ENCODE measurements at regions not wholly inside any gene's neighbourhood (a gene's known extent, or its start where the extent isn't known, plus 50 kb on each side); places are given as distances from the start of the nearest gene placed in this dataset.
A peak's percentile ranks its signal among the peaks of the same experiment; 100 is the strongest.

DNA sequence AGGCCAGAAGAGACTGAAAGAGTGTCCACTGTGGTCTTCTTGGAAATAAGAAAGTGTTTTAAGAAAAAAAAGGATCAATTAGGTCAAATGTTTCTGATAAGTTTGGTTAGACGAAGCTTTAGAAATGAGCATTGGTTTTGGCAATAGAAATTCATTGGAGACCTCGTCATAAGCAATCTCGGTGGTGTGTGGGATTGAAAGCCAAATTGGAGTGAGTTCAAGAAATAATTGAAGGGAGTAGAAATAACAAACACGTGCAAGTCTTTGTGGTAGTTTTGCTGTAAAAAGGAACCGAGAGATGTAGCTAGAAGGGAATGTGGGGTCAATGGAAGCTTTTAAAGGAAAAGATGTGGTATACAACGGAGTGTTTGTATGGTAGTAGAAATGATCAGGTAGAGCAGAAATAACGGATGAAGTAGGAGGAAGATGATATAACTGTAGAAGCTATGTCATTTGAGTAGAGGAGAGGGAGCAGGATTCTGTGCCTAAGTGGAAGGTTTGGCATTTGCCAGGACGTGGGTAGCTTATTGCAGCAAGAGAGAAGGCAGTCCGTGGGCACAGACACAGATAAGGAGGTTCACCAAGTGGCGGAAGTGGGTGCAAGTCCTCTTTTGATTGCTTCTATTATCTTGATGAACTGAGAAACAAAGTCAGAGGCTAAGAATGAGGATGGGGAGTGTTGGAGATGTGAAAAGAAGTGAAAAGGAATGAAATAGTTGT lies 146.2 kb downstream of the DACT1 start:
- no peak for DNase-seq (ENCODE audit: low spot score)

DNA sequence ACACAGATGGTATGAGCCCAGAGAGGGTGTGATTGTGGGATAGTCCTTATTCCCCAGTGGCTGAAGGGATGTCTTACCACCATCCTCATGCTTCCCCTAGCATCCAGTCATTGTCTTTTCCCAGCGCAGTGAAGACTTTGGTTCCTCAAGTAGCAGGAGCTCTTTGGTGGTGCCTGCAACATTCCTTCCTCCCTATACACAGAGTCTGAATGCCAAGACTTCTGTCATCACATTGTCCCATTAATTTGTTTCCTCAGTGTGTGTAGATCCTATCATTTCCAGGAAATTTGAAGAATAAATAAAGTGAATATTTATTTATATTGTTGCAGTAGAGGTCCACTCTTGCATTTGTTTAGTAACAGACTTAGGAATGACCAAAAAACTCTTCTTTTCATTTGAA lies 147.2 kb downstream of the DACT1 start:
- DNase-seq (ENCODE audit: low spot score) = no peak

DNA sequence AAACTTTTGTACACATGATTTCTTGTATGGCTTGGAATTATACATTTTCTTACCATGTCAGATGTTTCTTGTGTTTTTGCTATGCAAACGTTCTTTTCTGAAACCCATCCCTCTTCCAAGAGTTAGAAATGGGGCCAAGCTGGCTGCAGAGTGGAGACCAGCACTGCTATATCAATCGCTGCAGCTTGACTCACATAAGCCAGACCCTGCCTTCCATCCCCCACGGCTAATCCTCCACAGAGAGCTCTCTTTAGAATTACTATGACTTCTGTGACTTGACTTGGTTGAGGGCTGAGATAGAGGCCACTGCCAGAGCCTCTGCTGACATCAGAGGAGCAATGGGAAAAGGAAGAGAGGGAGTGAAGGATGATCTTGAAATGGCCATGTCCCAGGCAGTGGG lies 147.9 kb downstream of the DACT1 start:
- no peak for DNase-seq (ENCODE audit: low spot score)

DNA sequence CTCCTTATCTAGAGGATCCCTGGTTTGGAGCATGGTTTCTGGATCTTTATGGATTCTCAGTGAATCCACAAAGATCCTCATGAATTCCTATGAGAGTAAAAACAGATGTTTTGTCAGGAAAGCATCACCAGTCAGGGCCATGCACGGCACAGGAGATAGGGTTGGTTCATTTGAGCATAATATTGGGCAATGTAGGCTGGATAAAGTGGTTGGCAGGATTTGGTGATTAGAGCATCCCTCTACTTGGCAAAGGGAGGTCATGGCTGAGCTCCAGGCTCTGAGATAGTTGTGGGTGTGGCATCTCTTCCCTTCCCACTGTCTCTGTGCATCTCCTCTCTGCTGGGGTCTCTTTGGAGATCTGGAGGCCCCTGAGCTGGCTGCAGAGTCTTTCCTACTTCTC lies 149.8 kb downstream of the DACT1 start:
- DNase-seq (ENCODE audit: low spot score) = no peak

DNA sequence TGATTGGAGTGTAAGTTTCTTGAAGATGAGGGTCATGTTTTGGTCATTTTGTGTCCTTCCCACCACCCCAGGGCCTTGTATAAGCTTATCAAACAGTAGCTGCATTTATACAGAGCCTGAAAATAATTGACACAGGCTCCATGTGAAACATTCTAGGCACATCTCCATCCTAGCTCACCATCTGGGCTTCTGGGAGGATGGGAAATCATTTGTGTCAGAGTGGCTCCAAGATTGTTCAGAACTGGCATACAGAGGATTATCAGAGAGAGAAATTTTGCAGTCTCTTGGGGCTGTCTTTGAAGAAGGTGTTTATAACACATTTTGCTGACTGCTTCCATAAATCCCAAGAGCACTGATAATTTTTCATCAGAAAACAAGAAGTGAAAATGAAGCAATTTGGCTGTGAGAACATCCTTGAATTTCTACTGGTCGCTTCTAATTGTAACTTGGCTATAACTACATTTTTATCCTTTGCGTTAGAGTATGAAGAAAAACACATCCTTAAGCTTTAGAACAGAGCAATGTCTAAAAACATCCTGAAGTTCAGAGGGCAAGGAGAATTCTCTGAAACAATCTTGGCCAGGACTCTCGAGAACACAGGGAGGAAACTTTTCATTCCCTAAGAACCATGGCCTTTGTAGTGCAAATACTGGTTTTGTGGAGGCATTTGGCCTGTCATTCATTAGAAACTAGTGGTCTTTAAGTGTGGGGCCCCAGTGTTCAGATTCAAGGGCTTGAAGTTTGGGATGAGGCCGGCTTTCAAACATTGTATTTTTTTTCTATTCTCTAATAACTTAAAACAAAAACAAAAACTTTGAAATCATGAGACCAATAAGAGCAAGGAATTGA lies 151.1 kb downstream of the DACT1 start:
- DNase-seq (ENCODE audit: low spot score) = peak; percentile 79

DNA sequence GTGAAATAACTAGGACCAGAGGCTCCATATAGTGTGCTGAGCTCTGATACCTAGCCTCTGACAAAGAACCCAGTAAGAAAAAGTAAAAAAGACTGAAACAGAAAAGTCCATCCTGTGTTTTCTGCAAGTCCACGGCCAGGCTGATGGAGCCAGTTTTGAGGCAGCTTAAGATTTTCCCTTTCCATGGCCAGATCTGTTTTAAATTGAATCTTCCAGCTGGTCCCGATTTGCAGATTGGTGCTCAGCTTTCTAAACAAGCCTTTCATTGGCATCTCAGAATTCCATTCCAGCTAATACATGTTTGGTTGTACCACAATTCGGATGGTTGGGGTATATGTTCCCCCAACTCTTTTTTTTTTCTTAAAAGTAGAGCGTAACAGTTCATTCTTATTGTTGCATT lies 152.0 kb downstream of the DACT1 start:
- no peak for DNase-seq (ENCODE audit: low spot score)

DNA sequence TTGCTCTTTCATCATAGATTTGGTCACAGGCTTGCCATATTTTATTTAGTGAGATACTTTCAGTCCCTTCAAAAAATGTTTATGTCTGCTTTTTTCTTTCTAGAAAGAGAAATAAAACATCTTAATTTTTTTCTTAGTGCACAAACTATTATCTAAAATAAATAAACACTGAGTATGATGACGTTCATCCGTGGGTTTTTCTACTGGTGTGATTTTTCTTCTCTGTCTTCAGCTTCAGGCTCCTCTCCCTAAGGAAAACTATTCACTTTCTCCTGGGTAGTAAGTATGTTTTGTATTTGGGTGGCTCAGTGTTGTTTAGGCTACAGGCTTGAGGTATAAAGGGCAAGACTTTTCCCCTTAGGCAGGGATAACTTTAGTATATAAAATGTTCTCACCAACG lies 154.7 kb downstream of the DACT1 start:
- no peak for DNase-seq (ENCODE audit: low spot score)

DNA sequence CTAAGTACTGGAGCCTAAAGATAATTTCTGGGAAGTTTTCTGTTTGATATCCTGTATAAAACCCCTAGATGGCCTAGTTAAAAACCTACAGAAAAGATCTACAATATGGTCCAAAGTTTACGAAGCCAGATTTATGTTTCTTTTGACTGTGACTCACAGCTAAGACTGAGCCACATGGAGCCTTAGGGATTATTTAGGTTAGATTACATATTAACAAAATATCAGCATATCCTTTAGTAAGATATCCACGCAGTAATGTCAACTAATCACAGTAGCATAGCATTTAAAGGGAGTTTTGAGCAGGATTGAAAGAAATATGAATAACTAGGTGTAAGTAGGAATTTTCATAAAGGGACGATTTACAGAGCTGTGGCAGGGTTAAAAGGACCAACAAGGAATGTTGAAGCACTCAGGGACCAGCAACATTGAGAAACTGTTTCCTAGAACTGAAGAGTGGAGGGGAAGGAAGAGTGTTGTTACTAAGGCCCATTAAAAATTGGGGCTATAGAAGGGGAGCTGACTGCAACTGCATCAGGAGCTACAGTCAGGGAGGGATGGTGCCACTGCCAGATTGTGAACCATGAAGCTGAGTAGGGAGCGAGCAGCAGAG lies 155.5 kb downstream of the DACT1 start:
- DNase-seq (ENCODE audit: low spot score) = no peak

DNA sequence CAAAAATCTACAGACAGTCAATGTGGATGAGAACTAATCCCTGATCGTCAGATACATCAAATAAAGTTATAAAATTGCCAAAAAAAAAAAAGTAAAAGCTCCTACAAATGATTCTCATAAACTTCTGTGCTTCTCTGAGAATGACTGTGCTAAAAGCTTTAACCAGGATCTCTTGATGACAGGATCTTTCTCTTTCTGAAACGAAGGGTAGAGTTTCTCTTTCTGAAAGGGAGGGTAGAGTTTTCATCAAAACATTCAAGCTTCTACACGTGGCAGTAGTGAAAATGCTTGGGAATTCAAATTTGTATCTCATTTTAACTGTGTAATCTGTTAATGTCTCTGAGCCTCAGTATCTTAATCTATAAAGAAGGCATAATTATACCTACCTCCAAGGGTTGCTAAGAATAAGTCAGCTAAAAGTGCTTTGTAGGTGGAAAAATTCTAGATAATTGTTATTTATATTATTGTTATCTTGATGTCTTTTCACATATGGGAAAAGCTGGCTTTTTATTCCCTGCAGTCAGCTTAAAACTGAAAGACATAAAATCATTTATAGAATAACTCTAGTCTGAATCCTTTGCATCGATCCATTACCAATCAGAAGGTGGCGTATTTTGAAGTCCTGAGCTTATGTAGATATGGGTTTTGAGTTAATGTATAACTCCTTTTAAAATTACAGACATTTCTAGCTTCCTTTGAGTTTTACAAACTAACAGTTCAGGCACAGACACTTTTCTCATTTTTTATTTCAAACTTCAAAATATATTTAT lies 157.4 kb downstream of the DACT1 start:
- DNase-seq (ENCODE audit: low spot score) = no peak

DNA sequence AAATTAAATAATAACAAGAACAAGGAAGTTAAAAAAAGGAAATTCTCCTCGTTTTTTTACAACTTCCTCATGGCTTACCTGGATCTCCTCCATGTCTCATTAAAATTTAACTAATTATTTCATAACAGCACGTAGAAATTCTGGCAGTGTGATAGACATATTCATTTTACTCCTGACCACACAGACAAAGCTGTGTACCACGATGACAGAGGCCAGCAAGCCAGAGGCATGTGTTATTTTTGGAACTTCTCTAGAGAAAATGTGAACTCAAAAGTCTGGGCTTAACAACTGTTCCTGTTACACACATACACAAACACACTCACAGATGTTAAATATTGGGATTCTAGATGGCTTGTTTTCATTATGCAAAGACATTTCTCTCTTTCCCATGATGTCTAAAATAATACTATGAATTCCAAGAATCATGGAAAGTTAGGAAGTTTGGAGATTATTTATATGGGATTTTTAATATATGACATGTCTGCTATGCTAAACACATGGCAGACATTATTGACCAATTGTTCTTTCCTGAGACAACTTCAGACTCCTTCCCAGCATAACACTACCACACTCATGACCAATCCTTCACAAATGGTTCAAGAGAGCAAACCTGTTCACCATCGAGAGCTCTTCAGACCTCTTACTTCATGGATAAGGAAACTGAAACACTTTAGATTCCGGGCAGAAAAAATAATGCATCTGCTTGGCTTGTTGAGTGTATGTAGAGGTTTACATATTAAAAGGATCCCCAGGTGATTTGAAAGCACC lies 158.7 kb downstream of the DACT1 start:
- no peak for DNase-seq (ENCODE audit: low spot score)

DNA sequence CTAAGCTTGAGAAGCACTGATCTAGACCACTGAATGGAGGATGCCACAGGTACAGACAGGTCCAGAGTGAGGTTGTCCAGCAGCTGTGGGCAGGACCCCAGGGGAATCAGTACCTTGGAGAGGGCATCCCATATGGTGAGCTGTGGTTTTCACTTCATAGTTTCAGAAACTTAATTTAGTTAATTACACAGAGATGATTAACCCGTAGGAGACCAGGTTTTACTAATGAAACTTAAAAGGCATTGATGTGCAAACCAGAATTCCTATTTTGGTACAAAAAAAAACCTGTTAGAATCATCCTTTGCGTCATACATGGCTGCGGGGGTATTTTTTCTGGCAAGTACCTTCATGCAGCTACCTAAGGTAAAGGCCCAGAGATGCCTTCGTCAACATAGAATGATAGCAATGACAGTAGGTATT lies 159.3 kb downstream of the DACT1 start:
- no peak for DNase-seq (ENCODE audit: low spot score)

DNA sequence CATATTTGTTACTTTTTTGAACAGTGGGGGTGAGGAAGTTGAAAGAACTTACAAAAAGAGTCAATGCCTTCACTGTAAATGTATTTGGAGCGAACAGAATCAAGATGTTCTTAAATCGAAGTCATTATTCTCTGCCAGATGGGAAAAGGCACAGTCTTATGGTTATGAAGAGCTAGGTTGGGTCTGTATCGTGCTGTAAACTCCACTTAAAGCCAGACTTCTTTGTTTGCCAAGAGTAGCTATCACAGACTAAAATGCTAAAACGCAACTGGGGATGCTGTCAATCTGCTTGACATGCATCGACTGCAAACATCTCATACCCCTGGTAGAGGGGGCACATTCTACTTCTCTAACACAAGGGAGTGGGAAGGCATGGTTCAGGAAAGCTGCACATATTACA lies 160.4 kb downstream of the DACT1 start:
- no peak for DNase-seq (ENCODE audit: low spot score)

DNA sequence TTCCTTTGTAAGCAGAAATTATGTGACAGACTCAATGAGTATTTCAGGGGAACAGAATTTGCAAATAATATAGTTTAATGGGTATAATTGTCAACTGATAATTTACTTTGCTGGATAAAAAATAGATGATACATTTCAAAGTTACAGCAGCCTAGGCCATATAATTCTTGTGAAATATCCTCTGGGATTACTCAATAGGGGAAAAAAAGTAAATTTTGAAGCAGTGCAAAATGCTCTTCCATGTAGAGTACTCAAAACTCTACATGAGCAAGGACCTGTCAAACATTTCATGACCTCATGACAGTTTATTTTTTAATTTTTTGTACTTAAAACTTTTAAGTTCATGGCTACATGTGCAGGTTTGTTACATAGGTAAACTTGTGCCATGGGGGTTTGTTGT lies 163.3 kb downstream of the DACT1 start:
- no peak for DNase-seq (ENCODE audit: low spot score)

DNA sequence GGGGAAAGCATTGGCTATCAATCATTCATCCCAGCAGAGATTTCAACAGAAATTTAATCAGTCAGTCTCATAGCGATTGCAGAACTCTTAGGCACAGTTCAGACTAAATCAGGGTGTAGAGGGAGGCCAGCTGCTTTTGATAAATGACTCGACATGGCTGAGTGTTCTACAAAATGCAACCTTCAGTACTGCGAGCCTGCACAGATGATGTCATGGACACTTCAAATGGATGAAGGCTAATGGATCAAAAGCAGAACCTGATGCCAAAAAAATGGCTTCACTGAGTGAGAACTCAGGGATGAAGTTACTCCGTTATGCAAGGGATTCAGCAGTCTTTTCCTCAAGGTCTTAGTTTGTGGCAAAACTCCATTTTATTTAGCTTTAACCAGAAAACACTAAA lies 167.3 kb downstream of the DACT1 start:
- DNase-seq (ENCODE audit: low spot score) = no peak

DNA sequence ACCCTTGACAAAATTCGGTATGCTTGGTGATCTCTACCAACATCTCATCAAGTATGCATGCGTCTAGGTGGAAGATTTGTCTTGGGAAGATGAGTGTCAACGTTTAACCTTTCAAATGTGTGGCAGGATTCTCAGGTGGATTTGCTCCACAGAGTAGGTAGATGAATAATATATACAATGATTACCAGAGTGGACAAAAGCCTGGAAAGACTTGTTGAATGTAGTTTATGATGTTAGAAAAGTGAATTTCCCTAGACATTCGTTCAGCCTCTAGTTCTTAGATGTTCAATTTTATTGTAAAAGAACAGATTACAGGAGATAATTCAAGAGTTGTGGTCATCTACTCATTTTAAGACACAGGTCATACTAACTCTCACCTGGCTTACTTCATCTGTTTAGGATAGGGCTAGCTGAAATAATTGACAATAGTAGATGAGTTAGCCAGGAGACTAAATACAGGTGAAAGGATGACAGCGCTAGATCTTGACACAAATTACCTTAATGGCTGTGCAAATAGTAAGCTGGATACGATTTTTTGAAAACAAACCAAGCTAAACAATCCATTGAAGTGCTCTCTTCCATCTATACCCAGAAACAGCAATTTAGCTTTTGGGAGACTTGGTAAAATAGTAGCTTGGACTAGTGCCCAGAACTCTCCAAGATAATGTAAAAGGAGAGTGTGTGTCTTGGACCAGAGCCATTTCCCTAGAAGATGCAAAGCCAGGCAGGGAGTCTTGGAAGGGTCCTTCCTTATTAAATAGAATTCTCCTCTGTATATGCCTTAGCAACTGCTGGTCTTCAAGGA lies 168.0 kb downstream of the DACT1 start:
- no peak for DNase-seq (ENCODE audit: low spot score)

DNA sequence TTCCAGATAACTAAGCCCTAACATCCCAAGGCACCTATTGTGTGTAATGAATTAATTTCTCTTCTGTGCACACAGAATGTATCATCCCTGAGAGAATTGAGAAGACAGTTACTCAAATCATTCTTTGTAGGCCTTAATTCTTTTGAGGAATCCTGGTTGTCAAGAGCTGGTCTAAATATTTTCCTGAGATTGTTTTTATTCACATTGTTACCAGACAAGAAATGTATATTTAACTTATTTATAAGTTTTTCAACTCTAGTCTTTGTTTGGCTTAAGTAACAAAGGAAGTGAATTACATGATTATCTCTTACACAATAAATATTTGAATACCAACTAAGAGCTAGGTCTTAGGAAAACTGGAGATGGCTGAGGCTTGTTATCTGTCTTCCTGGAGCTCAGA lies 169.4 kb downstream of the DACT1 start:
- no peak for DNase-seq (ENCODE audit: low spot score)

DNA sequence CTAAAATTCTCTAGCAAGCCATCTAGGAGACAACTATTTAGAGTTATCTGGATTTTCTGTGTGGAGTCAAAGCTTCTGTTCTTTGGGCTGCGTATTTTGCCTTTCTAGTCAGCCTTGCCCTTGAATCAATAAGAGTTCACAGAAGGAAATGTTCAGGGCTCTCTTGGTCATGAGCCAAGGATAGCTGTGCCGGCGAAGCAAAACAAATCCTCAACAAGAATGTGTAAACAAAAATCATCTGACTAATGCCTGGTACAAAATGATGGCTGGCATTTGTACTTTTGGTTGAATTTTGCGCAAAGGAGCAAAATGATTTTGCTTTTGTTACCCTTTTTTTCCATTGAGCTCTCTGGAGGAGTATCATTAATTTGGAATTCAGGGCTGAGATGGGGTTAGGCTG lies 171.1 kb downstream of the DACT1 start:
- DNase-seq (ENCODE audit: low spot score) = peak; percentile 19

DNA sequence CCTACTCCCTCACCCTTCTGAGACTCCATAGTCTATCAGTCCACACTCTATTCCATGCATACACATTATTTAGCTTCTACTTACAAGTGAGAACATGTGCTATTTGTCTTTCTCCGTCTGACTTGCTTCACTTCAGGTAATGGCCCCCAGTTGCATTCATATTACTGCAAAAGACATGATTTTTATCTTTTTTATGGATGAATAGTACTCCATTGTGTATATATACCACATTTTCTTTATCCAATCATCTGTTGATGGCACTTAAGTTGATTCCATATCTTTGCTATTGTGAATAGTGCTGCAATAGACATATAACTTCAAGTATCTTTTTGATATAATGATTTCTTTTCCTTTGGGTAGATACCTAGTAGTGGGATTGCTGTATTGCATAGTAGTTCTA lies 171.8 kb downstream of the DACT1 start:
- DNase-seq (ENCODE audit: low spot score) = no peak

DNA sequence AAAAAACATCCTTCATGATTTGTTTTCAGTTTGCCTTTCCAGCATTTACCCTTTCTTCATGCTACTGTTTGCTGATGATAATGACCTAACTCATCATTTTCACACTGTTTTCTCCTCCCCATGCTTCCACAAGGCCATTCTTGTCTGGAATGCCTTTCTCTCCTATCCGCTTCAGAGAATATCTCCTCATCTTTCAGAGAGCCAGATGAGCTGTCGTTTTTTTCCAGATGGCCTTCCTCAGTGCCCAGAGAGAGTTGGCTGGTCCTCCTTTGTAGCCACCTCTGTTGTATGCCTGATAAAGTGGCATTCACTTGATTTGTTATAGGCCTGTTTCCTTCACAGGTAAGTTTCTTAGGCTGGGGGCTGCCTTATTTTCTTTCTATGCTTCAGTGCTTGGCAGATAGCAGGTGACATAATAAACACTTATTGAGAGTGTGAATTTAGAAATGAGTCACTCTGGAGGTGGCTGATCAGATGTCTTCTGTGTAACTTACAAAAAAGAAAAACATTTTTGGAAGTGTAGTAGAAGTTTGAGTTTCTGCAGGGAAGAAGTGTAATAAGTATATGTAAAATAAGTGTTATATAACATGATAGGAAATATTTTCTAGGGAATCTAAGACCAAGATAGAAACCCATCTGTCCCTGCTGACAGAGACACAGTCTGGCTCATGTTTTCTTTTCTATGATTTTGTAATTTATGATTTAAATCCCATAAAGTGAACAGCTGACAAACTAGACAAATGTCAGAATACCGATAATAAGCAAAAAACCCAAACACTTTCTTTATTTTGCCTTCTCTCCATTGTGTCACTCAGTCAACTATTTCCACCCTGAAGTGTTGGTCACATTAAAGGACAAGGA lies 174.5 kb downstream of the DACT1 start:
- peak; percentile 54 for DNase-seq (ENCODE audit: low spot score)

DNA sequence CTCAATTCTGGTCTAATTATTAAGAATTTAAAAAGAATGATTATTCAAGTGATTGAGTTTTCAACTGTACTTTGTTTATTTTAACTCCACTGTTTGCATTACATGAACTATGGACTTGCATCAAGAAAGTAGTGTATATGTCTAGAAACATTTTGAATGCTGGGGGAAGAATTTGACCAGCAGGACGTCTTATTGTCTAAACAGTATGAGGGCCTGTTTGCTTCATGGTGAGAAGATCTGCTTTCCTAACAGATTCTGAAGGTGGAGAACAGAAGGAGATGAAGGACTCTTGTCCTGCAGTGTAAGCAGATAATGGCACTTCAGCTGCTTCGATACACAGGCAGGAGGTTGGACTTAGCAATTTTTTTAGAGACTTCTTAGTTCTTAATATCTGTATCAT lies 176.0 kb downstream of the DACT1 start:
- DNase-seq (ENCODE audit: low spot score) = no peak
